ENCODE measurements at regions not wholly inside any gene's neighbourhood (a gene's known extent, or its start where the extent isn't known, plus 50 kb on each side); places are given as distances from the start of the nearest gene placed in this dataset.

GRCh38 chr20:6483727-6484126, 283.8 kb upstream of the BMP2 start:
- Histone ChIP-seq H3K27me3 (replicated peaks; ENCODE audit: control insufficient read depth, insufficient read depth, low read length) (peaks cover 33% of the 10 kb centered on the region), H3K36me3 (ENCODE audit: control insufficient read depth, insufficient read depth, low read length, severe bottlenecking) (no peaks in the 10 kb centered on the region), H3K9ac (ENCODE audit: low read length) (no peak overlapping the region), H3K9me3 (ENCODE audit: control insufficient read depth, low read length) (peaks cover 4% of the 10 kb centered on the region), H3K4me3 (ENCODE audit: low read length) (no peak overlapping the region), H3K4me1 (ENCODE audit: control insufficient read depth, insufficient read depth, low read length) (no peaks in the 10 kb centered on the region)
- no peak for DNase-seq (ENCODE audit: low read depth)

- DNase-seq (ENCODE audit: low read depth), result no peak
- Histone ChIP-seq H3K36me3 (ENCODE audit: control insufficient read depth, insufficient read depth, low read length, severe bottlenecking) (no peaks in the 10 kb centered on the region), H3K4me1 (ENCODE audit: control insufficient read depth, insufficient read depth, low read length) (no peaks in the 10 kb centered on the region), H3K4me3 (ENCODE audit: low read length) (no peak overlapping the region), H3K9ac (ENCODE audit: low read length) (no peak overlapping the region), H3K27me3 (replicated peaks; ENCODE audit: control insufficient read depth, insufficient read depth, low read length) (peaks cover 29% of the 10 kb centered on the region), H3K9me3 (ENCODE audit: control insufficient read depth, low read length) (peaks cover 4% of the 10 kb centered on the region)
These were observed 285.0 kb upstream of the BMP2 start for GRCh38 chr20:6482486-6482885.

- Histone ChIP-seq H3K9ac (ENCODE audit: low read length) (no peak overlapping the region), H3K4me1 (ENCODE audit: control insufficient read depth, insufficient read depth, low read length) (no peaks in the 10 kb centered on the region), H3K27me3 (replicated peaks; ENCODE audit: control insufficient read depth, insufficient read depth, low read length) (peaks cover 29% of the 10 kb centered on the region), H3K9me3 (ENCODE audit: control insufficient read depth, low read length) (peaks cover 4% of the 10 kb centered on the region), H3K36me3 (ENCODE audit: control insufficient read depth, insufficient read depth, low read length, severe bottlenecking) (no peaks in the 10 kb centered on the region), H3K4me3 (ENCODE audit: low read length) (no peak overlapping the region)
- DNase-seq (ENCODE audit: low read depth), result no peak
These were observed 286.9 kb upstream of the BMP2 start for GRCh38 chr20:6480328-6481200.

GRCh38 chr20:6473197-6473596, 294.3 kb upstream of the BMP2 start:
- no peaks in the 10 kb centered on the region for H3K4me1 ChIP-seq (ENCODE audit: control insufficient read depth, insufficient read depth, low read length)
- H3K36me3 ChIP-seq (ENCODE audit: control insufficient read depth, insufficient read depth, low read length, severe bottlenecking), result no peaks in the 10 kb centered on the region
- H3K9ac ChIP-seq (ENCODE audit: low read length), result no peak overlapping the region
- no peaks in the 10 kb centered on the region for H3K9me3 ChIP-seq (ENCODE audit: control insufficient read depth, low read length)
- peak; percentile 6 for DNase-seq (ENCODE audit: low read depth)
- no peaks in the 10 kb centered on the region for H3K27me3 ChIP-seq (replicated peaks; ENCODE audit: control insufficient read depth, insufficient read depth, low read length)
- no peak overlapping the region for H3K4me3 ChIP-seq (ENCODE audit: low read length)

GRCh38 chr20:6471871-6472270, 295.6 kb upstream of the BMP2 start:
- no peak for DNase-seq (ENCODE audit: low read depth)
- Histone ChIP-seq H3K27me3 (replicated peaks; ENCODE audit: control insufficient read depth, insufficient read depth, low read length) (no peaks in the 10 kb centered on the region), H3K9ac (ENCODE audit: low read length) (no peak overlapping the region), H3K4me3 (ENCODE audit: low read length) (no peak overlapping the region), H3K36me3 (ENCODE audit: control insufficient read depth, insufficient read depth, low read length, severe bottlenecking) (no peaks in the 10 kb centered on the region), H3K4me1 (ENCODE audit: control insufficient read depth, insufficient read depth, low read length) (no peaks in the 10 kb centered on the region), H3K9me3 (ENCODE audit: control insufficient read depth, low read length) (no peaks in the 10 kb centered on the region)

- no peaks in the 10 kb centered on the region for H3K27me3 ChIP-seq (replicated peaks; ENCODE audit: control insufficient read depth, insufficient read depth, low read length)
- H3K9ac ChIP-seq (ENCODE audit: low read length), result no peak overlapping the region
- H3K9me3 ChIP-seq (ENCODE audit: control insufficient read depth, low read length), result no peaks in the 10 kb centered on the region
- no peaks in the 10 kb centered on the region for H3K4me1 ChIP-seq (ENCODE audit: control insufficient read depth, insufficient read depth, low read length)
- DNase-seq (ENCODE audit: low read depth), result no peak
- H3K4me3 ChIP-seq (ENCODE audit: low read length), result no peak overlapping the region
- H3K36me3 ChIP-seq (ENCODE audit: control insufficient read depth, insufficient read depth, low read length, severe bottlenecking), result no peaks in the 10 kb centered on the region
These were observed 296.3 kb upstream of the BMP2 start for GRCh38 chr20:6471110-6471647.

- Histone ChIP-seq H3K9ac (ENCODE audit: low read length) (no peak overlapping the region), H3K4me1 (ENCODE audit: control insufficient read depth, insufficient read depth, low read length) (peaks cover 2% of the 10 kb centered on the region), H3K4me3 (ENCODE audit: low read length) (no peak overlapping the region), H3K36me3 (ENCODE audit: control insufficient read depth, insufficient read depth, low read length, severe bottlenecking) (no peaks in the 10 kb centered on the region), H3K9me3 (ENCODE audit: control insufficient read depth, low read length) (no peaks in the 10 kb centered on the region), H3K27me3 (replicated peaks; ENCODE audit: control insufficient read depth, insufficient read depth, low read length) (no peaks in the 10 kb centered on the region)
- DNase-seq (ENCODE audit: low read depth), result no peak
These were observed 297.8 kb upstream of the BMP2 start for GRCh38 chr20:6469695-6470094.

- Histone ChIP-seq H3K27me3 (replicated peaks; ENCODE audit: control insufficient read depth, insufficient read depth, low read length) (no peaks in the 10 kb centered on the region), H3K9me3 (ENCODE audit: control insufficient read depth, low read length) (no peaks in the 10 kb centered on the region), H3K9ac (ENCODE audit: low read length) (no peak overlapping the region), H3K4me1 (ENCODE audit: control insufficient read depth, insufficient read depth, low read length) (peaks cover 2% of the 10 kb centered on the region), H3K36me3 (ENCODE audit: control insufficient read depth, insufficient read depth, low read length, severe bottlenecking) (no peaks in the 10 kb centered on the region), H3K4me3 (ENCODE audit: low read length) (no peak overlapping the region)
- DNase-seq (ENCODE audit: low read depth), result no peak
These were observed 298.9 kb upstream of the BMP2 start for GRCh38 chr20:6468423-6469116.

GRCh38 chr20:6467562-6467961, 299.9 kb upstream of the BMP2 start:
- H3K9me3 ChIP-seq (ENCODE audit: control insufficient read depth, low read length), result no peaks in the 10 kb centered on the region
- DNase-seq (ENCODE audit: low read depth), result no peak
- H3K36me3 ChIP-seq (ENCODE audit: control insufficient read depth, insufficient read depth, low read length, severe bottlenecking), result no peaks in the 10 kb centered on the region
- no peak overlapping the region for H3K4me3 ChIP-seq (ENCODE audit: low read length)
- no peaks in the 10 kb centered on the region for H3K27me3 ChIP-seq (replicated peaks; ENCODE audit: control insufficient read depth, insufficient read depth, low read length)
- no peak overlapping the region for H3K9ac ChIP-seq (ENCODE audit: low read length)
- H3K4me1 ChIP-seq (ENCODE audit: control insufficient read depth, insufficient read depth, low read length), result peaks cover 2% of the 10 kb centered on the region

GRCh38 chr20:6466075-6466810, 301.2 kb upstream of the BMP2 start:
- peak; percentile 1 for DNase-seq (ENCODE audit: low read depth)
- H3K4me3 ChIP-seq (ENCODE audit: low read length), result no peak overlapping the region
- no peak overlapping the region for H3K9ac ChIP-seq (ENCODE audit: low read length)
- peaks cover 2% of the 10 kb centered on the region for H3K4me1 ChIP-seq (ENCODE audit: control insufficient read depth, insufficient read depth, low read length)
- no peaks in the 10 kb centered on the region for H3K36me3 ChIP-seq (ENCODE audit: control insufficient read depth, insufficient read depth, low read length, severe bottlenecking)
- no peaks in the 10 kb centered on the region for H3K9me3 ChIP-seq (ENCODE audit: control insufficient read depth, low read length)
- H3K27me3 ChIP-seq (replicated peaks; ENCODE audit: control insufficient read depth, insufficient read depth, low read length), result no peaks in the 10 kb centered on the region

GRCh38 chr20:6450841-6451240, 316.6 kb upstream of the BMP2 start:
- H3K4me3 ChIP-seq (ENCODE audit: low read length), result no peak overlapping the region
- H3K9me3 ChIP-seq (ENCODE audit: control insufficient read depth, low read length), result no peaks in the 10 kb centered on the region
- H3K27me3 ChIP-seq (replicated peaks; ENCODE audit: control insufficient read depth, insufficient read depth, low read length), result peaks cover 3% of the 10 kb centered on the region
- H3K36me3 ChIP-seq (ENCODE audit: control insufficient read depth, insufficient read depth, low read length, severe bottlenecking), result no peaks in the 10 kb centered on the region
- no peak for DNase-seq (ENCODE audit: low read depth)
- H3K4me1 ChIP-seq (ENCODE audit: control insufficient read depth, insufficient read depth, low read length), result no peaks in the 10 kb centered on the region
- H3K9ac ChIP-seq (ENCODE audit: low read length), result no peak overlapping the region
